ENCODE measurements at regions not wholly inside any gene's neighbourhood (a gene's known extent, or its start where the extent isn't known, plus 50 kb on each side); places are given as distances from the start of the nearest gene placed in this dataset.

DNA sequence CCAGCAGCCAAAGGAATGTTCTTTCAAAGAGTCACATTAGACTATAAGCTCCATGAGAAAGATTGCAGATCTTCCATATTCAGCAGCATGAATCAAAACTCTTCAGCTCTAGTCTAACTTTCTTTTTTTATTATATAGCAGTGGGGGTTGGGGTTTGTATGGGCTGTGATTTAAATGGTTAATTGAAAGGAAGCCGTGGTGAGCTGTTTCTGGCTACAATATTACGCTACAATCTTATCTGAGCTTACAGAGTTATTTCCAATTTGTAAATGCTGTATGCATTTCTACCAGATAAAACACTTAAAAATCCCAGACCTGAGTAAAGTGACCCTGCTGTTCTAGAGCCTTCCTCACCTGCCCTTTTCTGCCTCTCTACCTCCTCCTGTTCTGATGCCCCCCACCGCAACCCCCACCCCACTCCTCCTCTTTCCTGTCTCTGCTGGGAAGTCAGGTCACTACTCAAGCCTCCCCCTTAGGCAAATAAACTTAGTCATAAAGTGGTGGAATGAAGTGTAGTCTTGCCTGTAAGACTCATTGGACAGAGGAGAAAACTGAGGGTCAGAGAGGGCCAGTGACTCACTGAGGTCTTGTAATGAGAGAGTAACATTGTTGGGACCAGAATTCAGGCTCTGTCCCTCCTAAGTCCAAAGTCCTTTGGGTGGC lies 1089.5 kb downstream of the BCL11B start:
- DNase-seq = no peak

GRCh38 chr14:98183556-98183955 lies 1088.4 kb downstream of the BCL11B start:
- no peak for DNase-seq

GRCh38 chr14:98184457-98184856 lies 1087.5 kb downstream of the BCL11B start:
- DNase-seq = no peak

DNA sequence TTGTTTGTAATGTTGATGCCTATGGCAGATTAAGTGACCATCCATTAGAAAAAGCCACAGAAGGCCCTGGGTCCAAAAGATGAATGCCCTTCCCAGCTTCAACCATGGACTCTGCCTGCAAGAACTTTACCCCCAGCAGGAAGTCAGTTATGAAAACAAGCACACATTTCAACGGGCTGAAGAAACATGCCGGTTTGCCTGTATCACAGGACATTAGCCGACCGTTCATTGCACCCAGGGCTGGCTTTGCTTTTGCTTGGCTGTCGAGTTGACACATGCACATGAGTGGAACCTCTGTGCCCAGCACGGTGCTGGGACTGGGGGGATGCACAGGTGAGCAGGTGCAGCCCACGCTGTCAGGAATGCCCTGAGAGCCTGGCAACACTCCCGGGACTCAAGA lies 1087.0 kb downstream of the BCL11B start:
- DNase-seq = no peak

DNA sequence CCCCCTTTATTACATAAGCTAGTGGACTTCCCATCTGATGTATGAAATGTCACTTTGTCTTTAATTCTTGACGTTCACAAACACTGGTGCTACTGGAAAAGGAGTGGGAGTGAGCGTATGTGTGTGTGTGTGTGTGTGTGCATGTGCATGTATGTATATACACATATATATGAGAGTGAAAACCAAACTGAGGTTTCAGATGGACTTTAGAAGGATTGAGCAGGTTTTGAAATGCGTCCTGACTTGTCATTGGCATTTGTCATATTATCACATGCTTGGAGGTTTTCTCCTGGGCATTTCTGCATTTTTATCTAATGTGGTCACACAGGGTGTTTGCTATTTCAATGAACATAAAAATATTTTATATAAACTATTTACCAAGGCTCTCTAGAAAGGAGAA lies 1085.9 kb downstream of the BCL11B start:
- DNase-seq = no peak

DNA sequence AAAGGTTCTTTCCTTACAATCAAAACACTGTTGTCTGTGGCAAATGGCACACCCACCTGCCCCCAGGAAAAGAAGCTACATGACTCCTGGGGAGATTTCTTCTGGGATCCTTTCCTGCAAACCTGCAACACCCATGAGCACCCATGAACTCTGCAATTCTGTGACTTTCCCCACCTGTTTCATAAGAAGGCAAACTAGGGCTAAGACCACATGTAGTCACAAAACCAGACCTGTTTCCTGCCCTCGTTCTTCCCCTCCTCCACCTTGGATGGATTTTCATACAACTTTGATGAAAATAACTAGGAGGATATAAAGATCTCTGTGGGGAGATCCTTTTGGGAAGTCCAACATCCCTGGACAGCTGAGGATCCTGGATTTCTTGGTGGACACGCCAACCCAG lies 1084.7 kb downstream of the BCL11B start:
- no peak for DNase-seq

DNA sequence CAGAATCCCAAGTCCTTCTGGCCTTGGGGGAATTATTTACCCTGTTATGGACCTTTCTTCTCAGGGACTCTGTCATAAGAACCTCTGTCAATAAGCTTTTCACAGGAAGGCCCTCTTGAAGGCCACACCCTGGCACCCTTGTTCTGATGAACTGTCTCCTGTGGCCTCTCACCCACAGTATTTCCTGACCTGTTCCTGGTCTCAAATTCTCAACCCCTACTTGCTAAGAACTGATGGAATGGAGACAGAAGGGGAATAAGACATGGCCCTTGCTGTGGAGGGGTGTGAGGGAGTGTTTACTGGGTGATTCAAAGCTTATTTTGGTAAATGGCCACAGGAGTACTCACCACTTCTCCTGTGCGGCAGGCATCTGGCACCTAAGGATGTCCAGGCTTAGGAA lies 1082.9 kb downstream of the BCL11B start:
- DNase-seq = no peak

DNA sequence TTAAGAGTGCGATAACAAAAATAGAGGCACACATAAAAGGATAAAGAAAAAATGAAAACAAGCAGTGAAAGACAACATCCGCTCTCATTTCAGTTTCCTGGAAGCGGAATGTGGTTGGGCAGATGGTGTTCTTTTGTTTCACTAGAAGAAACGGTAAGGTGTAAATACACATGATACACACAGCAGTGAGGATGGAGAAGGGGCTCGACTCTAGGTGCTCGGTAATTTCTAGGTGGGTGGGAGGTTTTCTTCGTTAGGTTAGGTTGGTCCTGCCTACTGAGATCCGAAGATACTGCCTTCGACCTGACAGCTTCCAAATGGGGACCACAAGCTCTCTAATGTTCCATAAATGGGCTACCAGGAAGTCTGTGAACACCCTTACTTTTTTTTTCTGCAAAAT lies 1082.5 kb downstream of the BCL11B start:
- no peak for DNase-seq

DNA sequence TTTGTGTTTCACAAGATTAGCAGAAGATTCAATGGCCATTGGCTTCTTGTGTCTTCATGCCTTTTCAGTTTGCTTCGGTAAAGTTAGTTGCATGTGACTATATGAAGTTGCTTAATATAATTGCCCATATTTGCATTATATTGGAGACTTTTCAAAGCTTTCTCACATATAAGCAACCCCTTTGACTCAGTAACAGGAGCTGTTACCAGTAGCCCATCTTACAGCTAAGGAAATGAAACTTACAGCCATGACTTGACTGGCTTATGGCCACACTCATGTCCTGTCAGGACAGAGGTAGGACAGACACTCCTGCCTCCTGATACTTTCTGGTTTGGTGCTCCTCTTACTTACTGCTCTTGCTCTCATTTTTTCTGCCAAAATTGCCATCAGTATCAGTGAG lies 1082.1 kb downstream of the BCL11B start:
- DNase-seq = no peak

DNA sequence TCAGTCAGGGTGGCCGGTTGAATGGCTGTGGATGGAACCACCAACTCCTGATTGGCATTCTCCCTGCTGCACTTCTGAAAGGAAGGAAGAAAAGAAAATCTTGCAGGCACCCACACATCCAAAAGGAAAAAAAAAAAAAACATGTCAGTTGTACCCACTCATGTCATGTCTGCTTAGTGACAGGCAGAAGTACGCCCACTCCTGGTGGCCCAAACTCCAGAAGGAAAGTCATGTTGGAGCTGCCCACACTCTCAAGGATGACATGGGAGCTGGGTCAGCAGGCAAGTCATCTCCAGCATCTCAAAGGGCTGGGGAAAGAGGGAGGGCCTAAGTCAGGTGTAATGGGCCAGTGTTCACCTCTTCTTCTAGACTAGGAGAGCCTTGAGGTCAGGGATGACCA lies 1079.1 kb downstream of the BCL11B start:
- no peak for DNase-seq

DNA sequence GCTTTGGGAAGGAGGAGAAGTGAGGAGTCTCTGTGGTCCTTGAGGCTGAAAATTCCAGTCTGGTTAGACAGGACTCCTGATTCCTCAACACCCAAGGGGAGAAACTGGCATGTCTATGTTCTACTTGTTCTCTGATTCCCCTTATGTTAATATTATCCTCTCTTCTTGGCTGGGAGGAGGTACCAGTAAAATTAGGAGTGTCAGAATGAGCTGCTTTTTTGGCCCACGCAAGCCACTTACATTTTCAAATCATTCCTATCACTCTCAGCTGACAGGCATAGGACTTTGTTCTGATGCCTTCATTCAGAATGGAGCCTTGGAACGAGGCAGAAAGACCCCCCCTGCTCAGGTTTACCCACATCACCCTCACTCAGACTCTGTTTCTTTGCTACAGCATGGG lies 1077.2 kb downstream of the BCL11B start:
- DNase-seq = no peak

- no peak for DNase-seq
Observed at GRCh38 chr14:98195256-98195655, 1076.7 kb downstream of the BCL11B start.

- DNase-seq = no peak
Observed at GRCh38 chr14:98197933-98198332, 1074.1 kb downstream of the BCL11B start.

DNA sequence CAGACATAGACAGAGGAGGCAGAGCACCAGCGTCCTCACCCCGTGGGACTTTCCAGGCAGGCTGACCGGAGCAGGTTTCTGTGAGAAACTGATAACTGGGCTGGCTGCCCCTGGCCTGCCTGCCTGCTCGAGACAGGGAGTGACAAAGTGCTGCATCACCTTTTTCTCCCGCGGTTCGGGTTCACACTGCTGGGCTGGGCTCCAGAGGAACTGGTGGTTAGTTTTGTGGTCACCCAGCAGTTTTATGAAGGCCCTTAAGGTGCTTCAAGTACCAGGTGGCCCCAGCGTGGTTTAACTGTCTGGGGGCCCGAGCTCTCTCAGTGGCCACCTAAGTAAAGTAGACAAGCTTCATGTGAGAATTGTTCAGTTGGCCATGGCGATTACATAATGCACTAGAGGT lies 1073.6 kb downstream of the BCL11B start:
- DNase-seq = no peak

DNA sequence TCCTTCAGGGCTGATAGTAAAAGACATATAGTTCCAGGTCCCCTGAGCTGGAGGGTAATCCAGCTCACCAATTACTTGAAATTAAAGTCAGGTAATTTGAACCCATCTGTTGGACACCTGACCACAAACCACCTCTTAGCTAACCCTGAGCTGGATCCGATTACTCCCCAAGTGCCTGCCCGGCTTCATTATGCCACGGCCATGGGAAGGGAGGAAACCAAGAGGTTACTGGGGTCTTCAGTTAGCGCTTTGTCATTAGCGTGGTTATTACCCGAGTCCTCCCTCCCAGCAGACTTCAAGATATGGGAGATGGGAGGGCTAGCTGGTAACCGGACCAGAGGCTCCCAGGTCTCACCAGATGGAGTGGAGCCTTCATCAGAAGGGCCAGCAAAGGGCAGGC lies 1071.4 kb downstream of the BCL11B start:
- DNase-seq = no peak

- no peak for DNase-seq
Observed at GRCh38 chr14:98203421-98203820, 1068.6 kb downstream of the BCL11B start.

- no peak for DNase-seq
Observed at GRCh38 chr14:98204139-98204538, 1067.9 kb downstream of the BCL11B start.

DNA sequence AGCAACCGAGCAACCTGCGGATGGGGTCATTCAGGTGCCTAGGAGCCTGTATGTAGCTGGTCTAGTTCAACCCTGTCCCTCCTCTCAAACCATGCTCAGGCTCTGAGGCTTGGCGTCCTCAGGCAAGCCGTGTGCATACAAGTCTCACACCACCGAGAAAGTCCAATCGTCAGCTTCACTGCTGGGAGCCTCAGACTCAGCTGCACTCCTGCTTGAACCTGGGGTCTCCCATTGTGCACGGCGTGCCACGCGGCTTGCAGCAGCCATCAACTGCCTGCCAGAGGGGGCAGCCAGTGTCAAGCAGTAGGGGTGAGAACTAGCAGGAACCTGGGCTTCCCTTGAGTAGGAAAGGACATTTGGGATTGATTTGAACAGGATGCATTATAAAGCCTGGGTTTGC lies 1064.6 kb downstream of the BCL11B start:
- no peak for DNase-seq

- no peak for DNase-seq
Observed at GRCh38 chr14:98208211-98208611, 1063.8 kb downstream of the BCL11B start.

- DNase-seq = no peak
Observed at GRCh38 chr14:98208943-98209342, 1063.1 kb downstream of the BCL11B start.

DNA sequence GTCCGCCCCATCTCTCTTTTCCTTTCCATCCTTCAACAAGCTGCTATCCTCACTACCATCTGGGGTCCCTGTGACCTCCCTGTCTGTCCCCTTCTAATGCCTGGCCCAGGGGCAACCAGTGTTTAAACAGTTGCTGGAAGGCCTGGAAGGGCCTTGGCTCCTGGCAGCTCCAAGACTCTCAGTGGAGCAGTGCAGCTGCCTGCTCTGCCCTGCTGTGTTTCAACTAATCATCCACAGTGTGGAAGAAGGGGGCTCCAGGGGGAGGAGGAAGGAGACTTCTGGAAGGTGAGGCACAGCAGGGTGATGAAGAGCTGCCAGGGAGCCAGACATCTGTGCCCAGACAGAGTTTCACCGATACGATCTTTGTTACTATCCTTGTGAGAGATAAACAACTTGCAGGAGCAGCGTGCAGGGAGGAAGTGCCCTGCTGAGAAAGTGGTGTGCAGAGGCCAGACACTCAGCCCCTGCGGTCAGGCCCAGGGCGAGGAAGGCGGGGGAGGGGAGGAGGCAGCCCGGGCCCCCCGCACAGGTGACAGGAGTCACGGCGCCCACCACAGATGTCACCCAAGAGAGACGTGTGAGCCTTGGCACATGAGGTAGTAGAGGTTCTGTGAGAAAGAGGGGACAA lies 1061.8 kb downstream of the BCL11B start:
- DNase-seq = no peak

GRCh38 chr14:98217530-98217929 lies 1054.5 kb downstream of the BCL11B start:
- no peak for DNase-seq

DNA sequence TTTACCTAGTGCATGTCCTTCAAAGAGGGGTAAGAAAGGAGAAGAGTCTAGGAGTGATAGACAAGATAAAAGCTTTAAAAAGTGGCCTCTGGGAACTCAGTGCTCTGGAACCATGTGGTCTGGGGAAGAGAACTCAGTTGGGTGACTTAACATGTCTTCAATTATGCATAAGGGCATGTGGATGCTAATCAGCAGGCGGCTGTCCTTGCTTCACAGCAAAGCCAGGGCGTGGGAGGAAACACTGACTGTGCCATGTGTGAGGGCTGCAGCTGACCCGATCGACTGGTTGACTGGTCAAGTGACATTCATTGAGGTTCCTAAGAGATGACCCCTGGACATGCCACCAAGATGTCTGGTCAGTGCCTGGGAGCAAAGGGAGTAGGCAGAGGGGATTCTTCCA lies 1053.8 kb downstream of the BCL11B start:
- no peak for DNase-seq

GRCh38 chr14:98219638-98220037 lies 1052.4 kb downstream of the BCL11B start:
- DNase-seq = no peak

DNA sequence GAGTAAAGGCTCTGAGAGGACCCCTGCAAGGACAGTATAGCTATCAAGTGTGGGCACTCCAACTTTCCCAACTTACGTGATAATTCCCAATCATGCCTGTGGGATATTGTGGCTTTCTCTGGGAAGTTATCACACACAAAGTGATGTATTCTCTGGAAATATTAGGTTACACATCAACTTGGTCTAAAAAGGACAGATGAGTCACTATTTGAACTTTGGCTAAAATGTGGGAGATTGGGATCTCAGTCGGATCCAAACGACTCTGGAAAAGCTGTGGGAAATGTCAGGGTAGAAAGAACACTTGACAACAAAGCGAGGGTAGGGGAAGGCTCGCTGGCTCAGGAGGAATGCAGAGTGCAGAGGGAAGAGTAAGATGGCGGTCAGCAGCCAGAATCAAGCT lies 1048.9 kb downstream of the BCL11B start:
- no peak for DNase-seq

Data from NCI-H1105 treated with DMSO at 0.1 percent for 48 hours (cell line).